Endothelial cell of umbilical vein (primary cell): ENCODE measurements at regions not wholly inside any gene's neighbourhood (a gene's known extent, or its start where the extent isn't known, plus 50 kb on each side); places are given as distances from the start of the nearest gene placed in this dataset.

Source experiments
- EZH2 ChIP-seq: IDR thresholded peaks from 2 replicates; pipeline ENCODE4 v1.6.1; 2012; ENCODE audit warnings: borderline replicate concordance, low read depth, mild to moderate bottlenecking, moderate library complexity, low read length, inconsistent platforms; ENCODE audit not compliant: severe bottlenecking
- FOS ChIP-seq: IDR thresholded peaks from 2 replicates; pipeline ENCODE4 v1.6.1; 2011; ENCODE audit warnings: mild to moderate bottlenecking, low read length, moderate library complexity, borderline replicate concordance; ENCODE audit not compliant: insufficient read depth
- MYC ChIP-seq: IDR thresholded peaks from one replicate; pipeline ENCODE4 v1.6.1; 2011; ENCODE audit warnings: mild to moderate bottlenecking, low read depth, low read length
- POLR2A ChIP-seq: IDR thresholded peaks from 2 replicates; pipeline ENCODE4 v1.6.1; 2012; ENCODE audit warnings: low read depth, mild to moderate bottlenecking, control low read depth, low read length
- POLR2AphosphoS5 ChIP-seq: IDR thresholded peaks from 2 replicates; pipeline ENCODE4 v1.6.1; 2012; ENCODE audit warnings: low read depth, mild to moderate bottlenecking, control low read depth, low read length, moderate library complexity; ENCODE audit not compliant: insufficient read depth
- TF ChIP-seq, protein P1 (sequence below), 2 donors: IDR thresholded peaks; 1 replicate in 1 of 2; 2 replicates in 1 of 2; pipeline ENCODE4 v1.5.1; 2011; ENCODE audit warnings: low read length in 2 of 2, mild to moderate bottlenecking in 2 of 2, moderate library complexity in 2 of 2, control low read depth in 1 of 2, inconsistent platforms in 1 of 2, low read depth in 1 of 2; ENCODE audit not compliant: insufficient read depth in 1 of 2; ENCODE audit errors: extremely low read depth in 1 of 2

DNA sequence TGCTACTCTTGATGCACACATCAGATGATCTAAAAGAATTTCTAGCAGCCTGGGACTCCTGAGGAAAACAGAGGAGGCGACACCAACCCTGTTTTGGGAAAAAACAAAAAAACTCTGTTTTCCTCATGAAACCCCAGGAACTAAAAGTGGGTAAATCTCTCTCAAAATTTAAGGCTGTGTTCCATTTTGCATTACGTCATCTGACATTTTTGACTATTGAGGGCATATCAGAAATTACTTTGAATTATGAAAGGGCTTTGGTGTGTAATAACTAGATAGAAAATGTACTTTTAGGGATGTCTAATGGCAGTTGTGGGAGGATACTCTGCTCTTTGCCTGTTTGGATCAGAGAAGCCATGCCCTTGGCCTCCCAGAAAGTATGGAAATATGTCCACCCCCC lies 963.0 kb downstream of the CNTNAP5 start:
- TF ChIP-seq, protein P1, sequence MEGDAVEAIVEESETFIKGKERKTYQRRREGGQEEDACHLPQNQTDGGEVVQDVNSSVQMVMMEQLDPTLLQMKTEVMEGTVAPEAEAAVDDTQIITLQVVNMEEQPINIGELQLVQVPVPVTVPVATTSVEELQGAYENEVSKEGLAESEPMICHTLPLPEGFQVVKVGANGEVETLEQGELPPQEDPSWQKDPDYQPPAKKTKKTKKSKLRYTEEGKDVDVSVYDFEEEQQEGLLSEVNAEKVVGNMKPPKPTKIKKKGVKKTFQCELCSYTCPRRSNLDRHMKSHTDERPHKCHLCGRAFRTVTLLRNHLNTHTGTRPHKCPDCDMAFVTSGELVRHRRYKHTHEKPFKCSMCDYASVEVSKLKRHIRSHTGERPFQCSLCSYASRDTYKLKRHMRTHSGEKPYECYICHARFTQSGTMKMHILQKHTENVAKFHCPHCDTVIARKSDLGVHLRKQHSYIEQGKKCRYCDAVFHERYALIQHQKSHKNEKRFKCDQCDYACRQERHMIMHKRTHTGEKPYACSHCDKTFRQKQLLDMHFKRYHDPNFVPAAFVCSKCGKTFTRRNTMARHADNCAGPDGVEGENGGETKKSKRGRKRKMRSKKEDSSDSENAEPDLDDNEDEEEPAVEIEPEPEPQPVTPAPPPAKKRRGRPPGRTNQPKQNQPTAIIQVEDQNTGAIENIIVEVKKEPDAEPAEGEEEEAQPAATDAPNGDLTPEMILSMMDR (IDR thresholded peaks at IDR 0.05; ENCODE audit: extremely low read depth in 1 of 2, insufficient read depth in 1 of 2, low read depth in 1 of 2, low read length in 2 of 2) = no peak
- TF ChIP-seq POLR2A = no peak
- no peak for TF ChIP-seq FOS
- TF ChIP-seq POLR2AphosphoS5 = no peak
- TF ChIP-seq MYC = no peak
- TF ChIP-seq EZH2 = no peak
